Smooth muscle cell (in vitro differentiated cells): ENCODE measurements at regions not wholly inside any gene's neighbourhood (a gene's known extent, or its start where the extent isn't known, plus 50 kb on each side); places are given as distances from the start of the nearest gene placed in this dataset.

Experiments
- DNase-seq: peaks from one replicate; lab custom pipeline; 2025; ENCODE audit not compliant: unreplicated experiment; lab: John Stamatoyannopoulos, UW
- H2AFZ ChIP-seq: fragments of 200-600 bp; sonication (generic); 2 replicates; pipeline ENCODE4 v1.6.0; 2016; ENCODE audit warnings: antibody characterized with exemption, low read depth, mild to moderate bottlenecking
- H3F3A ChIP-seq: fragments of 200-600 bp; sonication (generic); 2 replicates; pipeline ENCODE4 v1.6.0; 2017; ENCODE audit warnings: antibody characterized with exemption, low read depth
- H3K27ac ChIP-seq: fragments of 200-600 bp; sonication (generic); 2 replicates; pipeline ENCODE4 v1.5.1; 2016; ENCODE audit warnings: low read depth, mild to moderate bottlenecking
- H3K27me3 ChIP-seq: fragments of 200-600 bp; sonication (generic); 2 replicates; pipeline ENCODE4 v1.6.1; 2016; ENCODE audit warnings: low read depth, mild to moderate bottlenecking
- H3K36me3 ChIP-seq: fragments of 200-600 bp; sonication (generic); 2 replicates; pipeline ENCODE4 v1.5.1; 2016; ENCODE audit warnings: low read depth
- H3K4me1 ChIP-seq: fragments of 200-600 bp; sonication (generic); 2 replicates; pipeline ENCODE4 v1.5.1; 2016; ENCODE audit warnings: low read depth
- H3K4me2 ChIP-seq: fragments of 200-600 bp; sonication (generic); 2 replicates; pipeline ENCODE4 v1.6.0; 2016; ENCODE audit warnings: mild to moderate bottlenecking
- H3K4me3 ChIP-seq: fragments of 200-600 bp; sonication (generic); 2 replicates; pipeline ENCODE4 v1.5.1; 2016; ENCODE audit warnings: mild to moderate bottlenecking
- H3K79me2 ChIP-seq: fragments of 200-600 bp; sonication (generic); 2 replicates; pipeline ENCODE4 v1.6.0; 2016; ENCODE audit warnings: low read depth, mild to moderate bottlenecking
- H3K9ac ChIP-seq: fragments of 200-600 bp; sonication (generic); 2 replicates; pipeline ENCODE4 v1.6.0; 2016; ENCODE audit warnings: low read depth
- H3K9me3 ChIP-seq: fragments of 200-600 bp; sonication (generic); replicated peaks from 2 replicates; pipeline ENCODE4 v1.5.1; 2016; ENCODE audit warnings: low read depth
- H4K20me1 ChIP-seq: fragments of 200-600 bp; sonication (generic); 2 replicates; pipeline ENCODE4 v1.6.0; 2016; ENCODE audit warnings: low read depth
- WGBS: methylation state at CpG from one replicate; pipeline ENCODE4 v1.1.7; 2016; ENCODE audit warnings: low lambda C conversion rate; 5-methylcytosine and 5-hydroxymethylcytosine counted together
- TF ChIP-seq, protein P1 (sequence below): fragments of 200-600 bp; sonication (generic); IDR thresholded peaks from 2 replicates; pipeline ENCODE4 v1.5.1; 2017; ENCODE audit warnings: borderline replicate concordance, mild to moderate bottlenecking, antibody characterized with exemption; ENCODE audit not compliant: insufficient read depth, poor library complexity, severe bottlenecking

DNA sequence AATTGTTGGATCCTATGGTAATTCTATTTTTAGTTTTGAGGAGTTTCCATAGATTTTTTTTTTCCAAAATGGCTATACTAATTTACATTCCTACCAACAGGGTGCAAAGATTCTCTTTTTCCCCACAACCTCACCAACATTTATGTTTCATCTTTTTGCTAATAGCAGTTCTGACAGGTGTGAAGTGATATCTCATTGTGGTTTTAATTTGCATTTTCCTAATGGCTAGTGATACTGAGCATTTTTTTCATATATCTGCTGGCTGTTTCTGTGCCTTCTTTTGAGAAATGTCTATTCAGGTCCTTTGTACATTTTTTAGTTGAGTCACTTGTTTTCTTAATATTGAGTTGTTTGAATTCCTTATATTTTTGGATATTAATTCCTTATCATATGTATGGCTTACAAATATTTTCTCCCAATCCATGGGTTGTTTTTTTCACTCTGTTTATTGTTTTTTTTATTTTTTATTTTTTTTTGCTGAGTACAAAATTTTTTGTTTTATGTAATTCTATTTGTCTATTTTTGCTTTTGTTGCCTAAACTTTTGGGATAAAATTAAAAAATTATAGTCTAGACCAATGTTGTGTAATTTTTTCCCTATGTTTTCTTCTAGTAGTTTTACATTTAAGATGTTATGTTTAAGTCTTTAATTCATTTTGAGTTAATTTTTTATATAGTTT, 205.9 kb upstream of the ADCY1 start:
- H3K27me3 ChIP-seq: no peaks in the 10 kb centered on the region
- no peaks in the 10 kb centered on the region for H4K20me1 ChIP-seq
- no peaks in the 10 kb centered on the region for H3K79me2 ChIP-seq
- H3K9me3 ChIP-seq: no peaks in the 10 kb centered on the region
- H3F3A ChIP-seq: no peaks in the 10 kb centered on the region
- no peak overlapping the region for H3K27ac ChIP-seq
- H3K4me2 ChIP-seq: no peak overlapping the region
- H3K36me3 ChIP-seq: no peaks in the 10 kb centered on the region
- no peak for DNase-seq
- H3K4me3 ChIP-seq: no peak overlapping the region
- no peaks in the 10 kb centered on the region for H3K4me1 ChIP-seq
- TF ChIP-seq, protein P1, sequence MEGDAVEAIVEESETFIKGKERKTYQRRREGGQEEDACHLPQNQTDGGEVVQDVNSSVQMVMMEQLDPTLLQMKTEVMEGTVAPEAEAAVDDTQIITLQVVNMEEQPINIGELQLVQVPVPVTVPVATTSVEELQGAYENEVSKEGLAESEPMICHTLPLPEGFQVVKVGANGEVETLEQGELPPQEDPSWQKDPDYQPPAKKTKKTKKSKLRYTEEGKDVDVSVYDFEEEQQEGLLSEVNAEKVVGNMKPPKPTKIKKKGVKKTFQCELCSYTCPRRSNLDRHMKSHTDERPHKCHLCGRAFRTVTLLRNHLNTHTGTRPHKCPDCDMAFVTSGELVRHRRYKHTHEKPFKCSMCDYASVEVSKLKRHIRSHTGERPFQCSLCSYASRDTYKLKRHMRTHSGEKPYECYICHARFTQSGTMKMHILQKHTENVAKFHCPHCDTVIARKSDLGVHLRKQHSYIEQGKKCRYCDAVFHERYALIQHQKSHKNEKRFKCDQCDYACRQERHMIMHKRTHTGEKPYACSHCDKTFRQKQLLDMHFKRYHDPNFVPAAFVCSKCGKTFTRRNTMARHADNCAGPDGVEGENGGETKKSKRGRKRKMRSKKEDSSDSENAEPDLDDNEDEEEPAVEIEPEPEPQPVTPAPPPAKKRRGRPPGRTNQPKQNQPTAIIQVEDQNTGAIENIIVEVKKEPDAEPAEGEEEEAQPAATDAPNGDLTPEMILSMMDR: no peak
- no peak overlapping the region for H3K9ac ChIP-seq
- no peak overlapping the region for H2AFZ ChIP-seq

DNA sequence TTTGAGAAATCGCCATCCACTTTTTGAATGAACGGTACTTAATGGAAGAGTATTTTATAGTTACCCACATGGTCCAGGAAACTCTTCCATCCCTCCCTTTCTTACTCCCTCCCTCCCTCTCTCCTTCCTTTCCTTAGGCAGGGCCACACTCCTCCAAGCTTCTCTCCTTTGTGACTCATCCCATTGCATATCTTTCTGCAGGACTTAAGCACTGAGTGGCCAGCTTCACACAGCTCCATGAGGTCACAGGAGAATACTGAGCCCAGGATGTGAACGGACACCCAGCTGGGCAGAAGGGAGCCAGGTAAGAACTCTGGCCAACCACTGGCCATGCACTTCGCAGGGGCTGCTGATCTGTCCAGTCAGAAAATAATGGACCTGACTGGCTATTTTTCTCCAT, 189.7 kb upstream of the ADCY1 start:
- no peak overlapping the region for H2AFZ ChIP-seq
- no peak overlapping the region for H3K4me2 ChIP-seq
- H3K27ac ChIP-seq: no peak overlapping the region
- TF ChIP-seq, protein P1: no peak
- H3K79me2 ChIP-seq: no peaks in the 10 kb centered on the region
- 79% methylated on average over 4 of the region's 4 CpGs for WGBS
- no peaks in the 10 kb centered on the region for H3K27me3 ChIP-seq
- no peak for DNase-seq
- H3K9ac ChIP-seq: no peak overlapping the region
- no peaks in the 10 kb centered on the region for H3F3A ChIP-seq
- no peaks in the 10 kb centered on the region for H3K4me1 ChIP-seq
- no peak overlapping the region for H3K4me3 ChIP-seq
- no peaks in the 10 kb centered on the region for H3K9me3 ChIP-seq
- no peaks in the 10 kb centered on the region for H3K36me3 ChIP-seq
- no peaks in the 10 kb centered on the region for H4K20me1 ChIP-seq

DNA sequence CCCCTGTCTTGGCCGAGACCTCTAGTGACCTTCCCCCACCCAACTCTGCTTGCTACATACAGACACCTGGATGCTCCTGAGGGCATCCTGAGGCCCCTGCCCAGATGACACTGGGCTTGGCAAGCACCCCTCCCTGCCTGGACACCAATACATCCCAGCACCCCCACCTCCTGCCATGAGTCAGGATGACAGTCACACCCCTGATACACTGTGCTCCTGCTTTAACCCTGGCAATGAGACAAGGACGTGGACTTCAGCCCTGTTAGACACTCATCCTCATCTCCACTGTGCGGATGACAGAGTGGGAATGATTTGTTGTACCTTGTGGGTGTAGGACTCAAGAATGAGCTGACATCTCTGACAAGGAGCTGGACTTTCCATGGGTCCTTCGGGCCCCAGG, 186.3 kb upstream of the ADCY1 start:
- Histone ChIP-seq H3F3A (no peaks in the 10 kb centered on the region), H3K4me1 (no peaks in the 10 kb centered on the region), H3K4me3 (no peak overlapping the region), H2AFZ (no peak overlapping the region), H3K9ac (no peak overlapping the region), H3K4me2 (no peak overlapping the region), H3K79me2 (no peaks in the 10 kb centered on the region), H3K36me3 (no peaks in the 10 kb centered on the region), H3K9me3 (no peaks in the 10 kb centered on the region), H4K20me1 (no peaks in the 10 kb centered on the region), H3K27me3 (no peaks in the 10 kb centered on the region), H3K27ac (no peak overlapping the region)
- TF ChIP-seq, protein P1: no peak
- WGBS: 87% methylated on average over 4 of the region's 4 CpGs
- DNase-seq: no peak
